ENCODE measurements at regions not wholly inside any gene's neighbourhood (a gene's known extent, or its start where the extent isn't known, plus 50 kb on each side); places are given as distances from the start of the nearest gene placed in this dataset.
"Not testable (repeated sequence)": the region's sequence is repeated elsewhere in the genome, so short reads cannot be mapped to it uniquely, and the experiment has no call there.

- peak; percentile 76 for ATAC-seq
- not testable (repeated sequence) for H3K9me3 Mint-ChIP-seq, H3K4me3 Mint-ChIP-seq, H3K27ac Mint-ChIP-seq, DNase-seq, H3K4me1 Mint-ChIP-seq, H3K27me3 Mint-ChIP-seq
These were observed 64.9 kb upstream of the TP53TG3C start for GRCh38 chr16:33128982-33129634.

Measured in stimulated activated naive CD8-positive, alpha-beta T cell treated with anti-CD3 and anti-CD28 coated beads, Interleukin-15, amount 100 ng/mL, for 72 hours (primary cell).